ENCODE measurements at regions not wholly inside any gene's neighbourhood (a gene's known extent, or its start where the extent isn't known, plus 50 kb on each side); places are given as distances from the start of the nearest gene placed in this dataset.

- DNase-seq (ENCODE audit: low spot score), result no peak
Measured at GRCh38 chr3:120544361-120544760, 51.8 kb upstream of the NDUFB4 start.

- DNase-seq (ENCODE audit: low spot score), result peak; percentile 50
Measured at GRCh38 chr3:120536642-120537041, 59.5 kb upstream of the NDUFB4 start.

GRCh38 chr3:120532969-120533368, 63.2 kb upstream of the NDUFB4 start:
- DNase-seq (ENCODE audit: low spot score), result no peak

- DNase-seq (ENCODE audit: low spot score), result no peak
Measured at GRCh38 chr3:120528163-120528562, 68.0 kb upstream of the NDUFB4 start.

GRCh38 chr3:120526011-120526870, 69.9 kb upstream of the NDUFB4 start:
- DNase-seq (ENCODE audit: low spot score), result no peak

- no peak for DNase-seq (ENCODE audit: low spot score)
Measured at GRCh38 chr3:120524171-120524923, 71.8 kb upstream of the NDUFB4 start.

GRCh38 chr3:120516136-120516535, 65.3 kb upstream of the FSTL1 start:
- no peak for DNase-seq (ENCODE audit: low spot score)

GRCh38 chr3:120512655-120513054, 61.9 kb upstream of the FSTL1 start:
- DNase-seq (ENCODE audit: low spot score), result no peak

GRCh38 chr3:120506828-120507774, 56.3 kb upstream of the FSTL1 start:
- no peak for DNase-seq (ENCODE audit: low spot score)

GRCh38 chr3:120506076-120506827, 55.5 kb upstream of the FSTL1 start:
- DNase-seq (ENCODE audit: low spot score), result no peak

GRCh38 chr3:120503727-120504616, 53.2 kb upstream of the FSTL1 start:
- DNase-seq (ENCODE audit: low spot score), result no peak

GRCh38 chr3:120502116-120502515, 51.3 kb upstream of the FSTL1 start:
- no peak for DNase-seq (ENCODE audit: low spot score)
